Suppressor macrophage (primary cell): ENCODE measurements at regions not wholly inside any gene's neighbourhood (a gene's known extent, or its start where the extent isn't known, plus 50 kb on each side); places are given as distances from the start of the nearest gene placed in this dataset.
"Not testable (repeated sequence)": the region's sequence is repeated elsewhere in the genome, so short reads cannot be mapped to it uniquely, and the experiment has no call there.

ENCODE experiments used
- DNase-seq, 4 experiments: peaks; one replicate each; pipeline ENCODE4 v3.0.0-alpha.2; 2020 to 2022

DNA sequence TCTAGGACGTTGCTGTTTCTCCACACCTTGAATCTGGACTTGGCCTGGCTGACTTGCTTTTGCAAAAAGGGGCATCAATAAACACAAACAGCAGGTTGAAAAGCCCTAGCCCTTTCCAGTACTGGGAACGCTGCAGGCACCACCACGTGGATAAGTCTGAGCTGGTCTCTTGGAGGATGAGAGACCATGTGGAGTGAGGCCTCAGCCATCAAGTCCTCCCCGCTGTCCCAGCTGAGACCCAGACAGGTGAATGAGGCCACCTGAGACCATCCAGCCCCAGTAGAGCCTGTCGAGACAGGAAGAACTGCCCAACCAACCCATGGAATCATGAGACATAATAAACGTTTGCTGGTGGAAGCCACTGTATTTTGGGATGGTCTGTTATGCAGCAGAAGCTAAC, 688.7 kb downstream of the PTPRU start:
- DNase-seq, result no peak

DNA sequence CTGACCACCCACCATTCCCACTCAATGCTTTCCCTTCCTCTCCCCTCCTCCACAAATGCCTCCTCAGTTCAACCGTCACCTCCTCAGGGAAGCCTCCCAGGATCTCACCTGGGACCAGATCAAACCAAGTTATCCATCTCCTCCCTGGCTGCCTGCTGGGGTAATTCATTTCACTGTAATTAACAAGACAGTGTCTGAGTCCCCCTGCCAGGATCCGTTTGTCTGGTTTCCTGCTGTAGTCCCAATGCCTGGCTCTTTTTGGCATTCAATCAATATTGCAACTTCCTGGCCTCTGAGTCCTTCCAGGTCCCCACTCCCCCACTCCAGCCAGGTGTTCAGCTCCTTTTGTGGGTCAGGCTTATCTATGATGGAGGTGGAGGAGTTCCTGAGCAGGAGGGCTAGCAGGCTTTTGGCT, 687.7 kb downstream of the PTPRU start:
- no peak for DNase-seq

DNA sequence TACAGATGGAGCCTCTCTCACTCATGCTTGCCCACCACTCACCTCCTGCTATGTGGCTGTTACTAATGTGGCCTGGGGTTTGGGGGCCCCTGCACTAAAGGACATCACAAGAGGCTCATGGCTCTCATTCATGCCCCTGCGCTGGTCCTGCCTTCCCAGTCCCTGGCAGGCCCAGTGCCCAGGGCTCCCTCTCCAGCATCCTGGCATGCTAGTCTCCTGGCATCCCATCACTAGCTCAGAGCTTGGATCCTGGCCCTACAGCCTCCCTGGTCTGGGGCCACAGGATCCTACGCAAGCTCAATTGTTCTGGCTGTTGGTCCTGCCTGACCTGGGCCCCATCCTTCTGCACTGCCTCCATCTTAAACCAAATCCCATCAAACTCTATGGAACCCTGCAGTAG, 685.4 kb downstream of the PTPRU start:
- DNase-seq, result no peak

DNA sequence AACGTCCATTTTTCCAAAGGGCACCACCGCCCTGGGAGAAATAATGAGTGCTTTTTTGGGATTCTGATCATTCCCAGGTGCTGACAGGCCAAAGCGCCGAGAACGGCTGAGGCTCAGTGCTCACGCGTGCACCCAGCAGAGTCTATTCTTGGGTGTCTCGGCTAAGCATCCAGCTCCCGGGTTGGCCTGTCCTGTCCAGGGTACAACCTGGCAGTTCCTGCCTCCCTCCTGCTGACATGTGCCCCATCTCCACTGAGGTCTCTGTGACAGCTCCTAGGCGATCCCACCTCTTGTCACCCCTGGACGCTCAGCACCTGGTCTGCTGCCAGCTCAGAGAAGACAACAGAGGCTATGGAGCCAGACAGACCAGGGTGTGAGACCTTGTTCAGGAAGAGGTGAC, 684.5 kb downstream of the PTPRU start:
- DNase-seq, result no peak

DNA sequence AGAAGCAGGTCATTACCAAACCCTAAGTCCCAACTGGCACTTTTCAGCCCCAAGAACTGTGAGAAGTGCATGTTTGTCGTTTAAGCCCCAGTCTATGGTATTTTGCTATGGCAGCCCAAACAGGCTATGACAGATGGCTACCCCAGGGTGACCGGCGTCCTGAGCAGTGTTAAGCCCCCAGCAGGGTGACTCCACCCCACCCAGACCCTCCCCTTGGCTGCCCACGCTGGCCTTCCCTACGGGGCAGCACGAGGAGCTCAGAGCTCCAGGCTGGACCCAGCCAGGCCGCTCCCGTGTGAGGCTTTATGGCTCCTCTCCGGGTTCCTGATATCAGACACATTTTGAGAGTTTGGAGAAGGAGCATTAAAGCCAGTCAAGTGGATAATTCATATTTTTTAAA, 684.0 kb downstream of the PTPRU start:
- no peak for DNase-seq

DNA sequence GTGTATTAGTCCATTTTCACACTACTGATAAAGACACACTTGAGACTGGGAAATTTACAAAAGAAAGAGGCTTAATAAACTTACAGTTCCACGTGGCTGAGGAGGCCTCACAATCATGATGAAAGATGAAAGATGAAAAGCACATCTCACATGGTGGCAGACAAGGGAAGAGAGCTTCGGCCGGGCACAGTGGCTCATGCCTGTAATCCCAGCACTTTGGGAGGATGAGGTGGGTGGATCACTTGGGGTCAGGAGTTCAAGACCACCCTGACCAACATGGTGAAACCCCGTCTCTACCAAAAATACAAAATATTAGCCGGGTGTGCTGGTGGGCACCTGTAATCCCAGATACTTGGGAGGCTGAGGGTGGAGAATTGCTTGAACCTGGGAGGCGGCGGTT, 682.7 kb downstream of the PTPRU start:
- not testable (repeated sequence) for DNase-seq

DNA sequence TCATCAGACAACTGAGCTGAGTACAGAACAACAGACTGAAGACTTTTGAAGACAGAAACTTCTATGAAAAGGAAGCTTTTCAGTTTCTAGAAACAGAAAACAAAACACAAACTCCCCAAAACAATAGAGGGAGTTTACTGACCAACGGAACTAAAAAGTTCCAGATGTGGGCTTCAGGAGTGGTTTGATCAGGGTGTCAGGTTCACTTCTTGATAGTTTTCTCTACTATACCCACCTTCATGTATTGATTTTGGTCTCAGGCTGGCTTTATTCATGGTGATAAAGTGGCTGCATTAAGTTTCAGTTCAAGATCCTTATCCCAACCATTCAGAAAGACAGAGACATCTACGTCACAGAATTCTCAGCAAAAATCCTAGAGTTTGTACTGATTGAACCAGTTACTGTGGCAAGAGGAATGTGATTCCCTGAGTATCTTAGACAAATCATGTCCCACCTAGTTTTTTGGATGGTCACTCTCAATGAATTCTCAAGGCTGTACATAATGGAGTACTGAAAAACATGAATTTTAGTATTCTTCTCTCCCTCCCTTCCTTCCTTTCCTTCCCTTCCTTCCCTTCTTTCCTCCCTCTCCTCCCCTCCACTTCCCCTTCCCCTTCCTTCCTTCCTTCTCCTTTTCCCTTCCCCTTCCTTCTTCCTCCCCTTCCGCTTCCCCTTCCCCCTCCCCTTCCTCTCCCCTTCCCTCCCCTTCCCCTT, 680.5 kb downstream of the PTPRU start:
- DNase-seq, result no peak

DNA sequence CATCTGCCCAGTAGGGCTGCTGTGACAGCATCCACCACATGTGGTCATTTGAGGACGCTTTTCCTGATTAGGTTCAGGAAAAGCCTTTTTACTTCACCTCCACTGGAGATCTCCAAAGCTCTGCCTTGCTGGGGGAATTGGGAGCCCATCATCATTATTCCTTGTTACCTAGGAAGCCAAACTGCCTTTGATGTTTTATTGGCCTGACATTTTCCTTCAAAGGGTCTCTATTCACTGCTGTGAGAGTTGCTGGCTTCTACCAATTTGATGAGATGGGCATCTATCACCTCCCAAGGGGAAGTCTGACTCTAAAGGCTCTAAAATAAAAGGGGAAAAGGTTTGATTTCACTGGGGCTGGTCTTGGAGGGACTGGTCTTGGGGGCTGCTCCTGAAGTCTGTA, 678.6 kb downstream of the PTPRU start:
- DNase-seq, result no peak

DNA sequence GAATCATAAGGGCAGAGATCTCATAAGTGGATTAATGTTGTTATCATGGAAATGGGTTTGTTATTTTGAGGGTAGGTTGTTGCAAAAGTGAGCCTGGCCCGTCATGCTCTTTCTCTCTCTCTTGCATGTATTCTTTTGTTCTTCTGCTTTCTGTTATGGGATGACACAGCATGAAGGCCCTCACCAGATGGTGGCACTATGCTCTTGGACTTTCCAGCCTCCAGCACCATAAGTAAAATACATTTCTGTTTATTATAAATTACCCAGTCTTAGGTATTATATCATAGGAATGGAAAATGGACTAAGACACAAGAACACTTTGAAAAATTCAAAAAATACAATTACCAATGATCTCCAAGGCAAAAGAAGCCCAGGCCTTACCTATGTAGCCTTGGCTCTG, 676.1 kb downstream of the PTPRU start:
- DNase-seq, result peak; percentile 67 to 81 (median 75)

DNA sequence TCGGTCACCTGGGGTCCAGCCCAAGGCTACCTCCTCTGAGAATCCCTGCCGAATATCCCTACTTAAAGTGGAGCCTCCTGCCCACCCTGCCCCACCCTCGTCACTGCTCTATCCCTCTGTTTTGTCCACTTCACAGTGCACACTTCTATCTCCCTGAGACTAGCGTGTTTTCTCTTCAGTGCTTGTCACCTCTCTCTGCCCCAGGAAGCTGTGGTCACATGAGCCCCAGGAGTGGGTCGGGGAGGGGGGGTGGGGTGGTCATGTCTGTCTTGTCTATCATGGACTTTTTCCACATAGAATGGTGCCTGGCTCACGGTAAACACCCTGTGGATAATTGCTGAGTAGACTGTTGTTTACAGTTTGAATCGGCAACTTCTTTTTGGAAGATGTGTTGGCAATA, 673.6 kb downstream of the PTPRU start:
- no peak for DNase-seq

DNA sequence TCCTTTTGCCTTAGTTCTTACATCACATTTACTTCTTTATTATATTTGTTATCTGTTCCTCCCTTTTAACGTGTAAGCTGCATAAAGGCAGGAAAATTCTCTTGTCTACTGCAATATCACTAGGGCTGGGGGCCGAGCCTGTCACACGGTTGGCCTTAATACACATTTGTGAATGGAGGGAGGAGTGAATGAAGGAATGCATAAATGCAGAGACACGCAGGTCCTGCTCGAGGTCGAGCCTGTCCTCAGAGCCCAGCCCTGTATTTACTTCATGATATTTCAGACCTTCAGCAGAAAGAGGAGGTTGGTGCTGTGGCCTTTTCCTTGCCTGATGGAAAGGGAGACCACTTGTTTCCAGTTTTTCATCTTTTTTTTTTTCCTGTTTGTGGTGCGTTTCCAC, 671.3 kb downstream of the PTPRU start:
- DNase-seq, result no peak

DNA sequence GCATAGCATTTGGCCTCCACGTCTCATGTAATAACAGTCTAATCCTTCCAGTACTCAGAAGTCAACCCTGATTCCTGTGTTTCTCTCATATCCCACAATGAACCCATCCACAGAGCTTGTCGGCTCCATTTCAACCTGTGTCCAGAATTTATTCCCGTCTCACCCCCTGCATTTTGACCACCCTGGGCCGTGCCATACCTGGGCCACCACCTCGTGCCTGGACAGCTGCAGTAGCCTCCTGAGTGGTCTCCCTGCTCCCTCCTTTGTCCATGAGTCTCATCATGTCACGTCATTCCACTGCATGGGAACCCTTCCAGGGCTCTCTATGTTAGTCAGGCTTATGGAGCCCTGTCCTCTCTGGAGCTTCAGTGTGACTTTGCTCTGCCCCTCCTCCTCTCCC, 670.6 kb downstream of the PTPRU start:
- DNase-seq, result no peak

DNA sequence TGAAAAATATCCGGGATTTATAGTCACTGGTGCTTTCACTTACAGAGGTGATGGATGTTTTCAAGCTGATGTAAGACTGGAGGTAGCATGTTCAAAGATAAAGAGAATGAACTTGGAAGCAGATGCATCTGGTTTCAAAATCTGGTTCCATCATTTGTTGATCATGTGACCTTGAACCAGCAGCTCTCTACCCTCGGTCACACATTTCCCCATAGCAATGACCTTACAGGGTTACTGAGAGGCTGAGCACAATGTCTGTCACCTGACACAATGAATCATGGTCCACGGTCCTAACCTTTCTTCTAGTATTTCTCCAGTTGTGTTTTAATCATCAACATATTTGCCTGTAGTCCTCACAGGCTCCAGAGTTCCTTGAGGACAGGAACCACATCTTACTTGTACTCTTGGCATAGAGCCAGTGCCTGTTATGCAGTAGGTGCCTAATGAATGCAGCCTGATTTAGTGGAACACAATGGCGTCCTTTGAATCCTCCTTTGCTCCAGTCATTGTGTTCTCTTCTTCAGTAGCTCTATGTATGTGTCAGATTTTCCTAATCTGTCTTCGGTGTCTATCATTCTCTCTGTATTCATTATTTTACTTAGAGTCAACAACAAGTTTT, 667.3 kb downstream of the PTPRU start:
- peak; percentile 30 to 70 (median 58) for DNase-seq

DNA sequence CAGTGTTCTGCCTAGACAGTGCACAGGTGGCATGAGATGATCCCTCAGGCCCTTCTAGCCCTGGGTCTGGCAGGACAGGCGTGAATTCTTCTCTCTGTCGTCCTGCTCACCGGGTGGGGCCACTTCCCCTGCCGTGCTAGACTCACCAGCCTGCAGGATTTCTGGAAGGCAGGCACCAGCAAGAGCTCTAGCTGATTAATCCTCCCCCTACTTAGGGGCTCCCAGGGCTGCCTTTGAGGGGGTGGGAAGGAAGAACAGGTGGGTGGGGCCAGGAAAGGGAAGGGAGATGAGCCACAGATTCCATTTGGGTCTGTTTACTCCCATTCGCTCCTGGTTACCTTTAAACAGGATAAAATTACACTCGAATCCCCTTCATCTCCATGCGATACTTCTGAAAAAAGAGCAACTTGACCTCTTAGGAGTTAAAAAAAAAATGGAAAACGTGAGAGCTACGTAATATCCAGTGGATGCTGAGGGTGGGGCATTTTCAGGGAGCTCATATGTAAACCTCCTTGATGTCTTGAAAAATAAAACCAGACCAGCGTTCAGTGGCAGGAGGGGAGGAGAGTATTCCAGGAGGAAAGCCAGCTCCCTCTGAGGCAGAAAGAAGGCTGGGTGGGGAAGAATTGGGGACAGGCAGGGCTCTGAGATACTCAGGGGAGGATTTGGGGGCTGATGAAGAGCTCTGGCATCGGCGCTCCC, 665.5 kb downstream of the PTPRU start:
- DNase-seq, result no peak

DNA sequence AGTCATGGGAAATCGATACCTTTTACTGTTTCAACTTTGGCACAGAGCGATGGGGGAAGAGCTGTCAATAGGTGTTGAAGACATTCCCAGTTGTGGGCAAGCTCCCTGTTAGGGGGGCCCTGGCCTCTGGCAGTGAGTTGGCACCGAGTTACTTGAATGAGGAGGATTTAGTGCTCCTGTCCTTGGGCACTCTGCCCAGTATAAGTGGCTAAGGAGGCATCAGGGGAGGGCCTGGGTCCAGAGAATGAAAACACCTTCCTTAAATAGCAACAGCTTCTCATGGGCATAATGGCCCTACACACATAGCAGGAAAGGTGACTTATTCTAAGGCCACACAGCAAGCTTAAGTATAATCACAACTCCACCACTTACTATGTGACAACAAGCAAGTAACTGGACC, 664.4 kb downstream of the PTPRU start:
- DNase-seq, result no peak

DNA sequence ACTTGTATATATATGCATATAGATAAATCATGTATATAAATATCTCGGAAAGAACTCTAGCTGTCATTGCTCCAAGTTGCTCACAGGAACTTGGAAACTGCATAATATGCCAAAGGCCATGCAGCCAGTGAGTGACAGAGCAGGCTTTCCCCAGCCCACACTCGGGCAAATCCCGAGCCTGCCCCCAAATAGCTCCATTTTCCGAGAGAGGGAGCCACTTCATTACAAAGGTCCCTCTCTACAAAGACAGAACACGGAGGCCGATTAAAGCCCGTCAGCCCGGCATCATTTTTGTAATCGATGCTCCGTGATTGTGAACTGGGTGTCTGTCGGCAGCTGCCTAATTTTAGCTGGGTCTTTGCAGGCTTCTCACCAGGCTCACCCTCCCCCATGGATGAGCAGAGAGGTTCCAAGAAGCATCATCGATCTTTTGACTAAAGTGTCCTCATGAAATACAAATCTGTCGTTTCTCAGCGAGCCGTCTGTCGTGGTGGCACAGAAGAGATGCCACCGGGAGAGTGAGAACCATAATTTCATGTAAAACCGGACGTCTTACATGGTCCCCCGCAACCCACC, 663.9 kb downstream of the PTPRU start:
- no peak for DNase-seq

DNA sequence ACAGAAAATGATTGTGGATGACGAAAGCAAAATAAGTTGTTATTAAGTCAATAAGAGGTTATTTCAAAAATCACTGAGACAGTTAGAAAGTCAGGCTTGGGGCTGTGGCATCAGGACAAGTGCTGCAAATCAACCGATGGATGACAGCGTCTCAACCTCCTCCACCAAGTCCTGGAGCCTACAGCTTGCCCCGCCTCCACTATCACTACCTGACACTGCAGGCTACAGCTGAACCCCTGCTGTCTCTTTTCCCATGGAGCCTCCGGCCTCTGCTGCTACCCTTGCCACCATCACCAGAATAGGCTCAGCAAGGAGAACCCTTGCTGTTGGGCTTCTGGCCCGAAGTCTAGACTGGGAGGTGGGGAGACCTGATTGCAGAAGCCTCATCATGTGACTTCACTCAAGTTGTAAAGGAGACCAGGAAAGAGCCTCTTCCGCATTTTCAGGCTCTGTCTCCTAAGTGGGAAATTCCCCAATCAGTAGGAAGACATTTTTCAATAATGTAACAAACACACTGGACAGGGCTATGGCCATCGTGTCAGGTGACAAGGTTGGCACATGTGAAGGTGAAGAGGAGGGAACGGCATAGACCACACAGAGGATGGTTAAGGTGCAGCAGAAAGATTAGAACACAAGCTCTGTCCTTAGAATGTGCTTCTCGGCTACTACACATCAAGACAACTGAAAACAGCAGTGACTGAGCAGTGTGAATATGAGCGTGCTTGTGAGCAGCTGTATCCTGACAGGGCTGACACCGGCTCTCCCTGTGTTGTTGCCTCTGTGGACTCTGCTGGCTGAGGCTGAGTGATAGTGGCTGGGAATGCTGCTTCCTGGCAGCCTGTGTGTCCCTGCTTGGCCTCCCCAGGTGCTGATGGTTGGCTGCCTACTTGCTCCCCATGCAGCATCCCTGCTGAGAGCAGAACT, 660.7 kb downstream of the PTPRU start:
- DNase-seq, result peak; percentile 40 to 80 (median 72)

DNA sequence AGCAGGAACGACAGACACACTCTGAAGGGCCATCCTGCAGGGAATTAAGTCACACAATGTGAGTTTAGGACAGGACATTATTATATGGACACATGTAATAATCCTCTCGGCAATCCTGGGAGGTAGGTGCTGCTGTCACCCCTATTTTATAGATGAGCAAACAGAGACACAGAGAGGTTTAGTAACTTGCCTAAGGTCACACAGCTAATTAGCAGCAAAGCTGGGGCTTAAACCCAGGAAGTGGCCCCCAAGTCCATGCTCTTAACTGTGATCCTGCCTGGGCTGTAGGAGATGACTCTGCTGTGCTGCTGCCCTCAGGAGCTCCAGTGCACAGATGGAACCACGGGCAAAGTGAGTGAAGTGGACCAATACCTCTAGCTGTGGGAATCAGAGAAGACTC, 660.0 kb downstream of the PTPRU start:
- no peak for DNase-seq

DNA sequence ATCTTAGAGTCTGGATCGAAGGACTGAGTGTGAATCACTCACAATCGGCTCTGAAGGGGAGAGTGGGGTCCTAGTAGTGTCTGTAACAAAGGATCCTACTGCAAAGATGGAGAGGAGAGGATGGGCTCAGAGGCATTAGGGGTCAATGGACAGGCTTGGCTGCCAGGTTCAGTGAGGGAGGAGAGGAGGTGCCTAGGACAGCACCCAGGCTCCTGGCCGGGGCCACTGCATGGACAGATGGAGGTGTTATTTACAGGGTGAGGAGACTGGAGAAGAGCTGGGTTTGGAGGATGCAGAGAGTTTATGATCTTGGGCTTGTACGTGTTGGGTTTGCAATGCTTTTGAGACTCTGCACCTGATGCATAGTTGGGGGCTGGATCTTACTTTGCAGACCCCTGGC, 658.9 kb downstream of the PTPRU start:
- DNase-seq, result no peak

DNA sequence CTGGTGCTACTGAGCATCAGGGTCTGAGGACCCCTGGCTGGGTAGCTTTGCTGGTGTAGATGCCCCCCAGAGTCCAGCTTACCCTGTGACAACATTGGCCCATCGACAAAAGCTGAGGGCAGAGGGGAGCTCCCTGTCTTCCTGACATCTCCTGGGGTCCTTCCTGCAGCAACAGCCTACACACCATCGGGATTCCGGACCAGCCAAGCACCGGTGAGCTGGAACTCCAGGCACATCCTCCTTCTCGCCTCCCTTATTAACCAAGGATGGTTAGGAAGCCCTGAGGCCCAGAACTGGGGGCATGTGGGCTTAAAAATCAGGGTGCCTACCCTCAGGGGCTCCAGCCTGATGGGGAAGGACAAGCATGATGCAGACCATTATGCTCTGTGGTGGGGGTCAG, 658.0 kb downstream of the PTPRU start:
- no peak for DNase-seq

DNA sequence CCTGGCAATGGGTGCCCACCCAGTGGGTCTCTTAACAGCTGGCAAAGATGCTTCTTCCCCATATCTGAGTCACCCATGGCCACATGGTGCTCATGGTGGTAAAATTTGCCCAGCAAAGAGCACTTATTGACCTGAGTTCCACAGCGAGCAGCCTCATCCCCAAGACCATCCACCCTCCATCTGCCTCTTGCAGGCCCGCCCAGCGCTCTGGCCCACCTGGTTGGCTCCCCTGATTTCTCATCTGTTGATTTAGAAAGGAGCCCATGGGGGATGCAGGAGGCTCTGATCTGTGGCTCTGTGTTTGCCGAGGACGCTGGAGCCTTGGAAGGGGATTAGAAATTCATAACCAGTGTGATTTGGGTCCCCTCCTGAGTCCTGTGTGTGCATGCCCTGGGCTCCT, 657.5 kb downstream of the PTPRU start:
- no peak for DNase-seq

DNA sequence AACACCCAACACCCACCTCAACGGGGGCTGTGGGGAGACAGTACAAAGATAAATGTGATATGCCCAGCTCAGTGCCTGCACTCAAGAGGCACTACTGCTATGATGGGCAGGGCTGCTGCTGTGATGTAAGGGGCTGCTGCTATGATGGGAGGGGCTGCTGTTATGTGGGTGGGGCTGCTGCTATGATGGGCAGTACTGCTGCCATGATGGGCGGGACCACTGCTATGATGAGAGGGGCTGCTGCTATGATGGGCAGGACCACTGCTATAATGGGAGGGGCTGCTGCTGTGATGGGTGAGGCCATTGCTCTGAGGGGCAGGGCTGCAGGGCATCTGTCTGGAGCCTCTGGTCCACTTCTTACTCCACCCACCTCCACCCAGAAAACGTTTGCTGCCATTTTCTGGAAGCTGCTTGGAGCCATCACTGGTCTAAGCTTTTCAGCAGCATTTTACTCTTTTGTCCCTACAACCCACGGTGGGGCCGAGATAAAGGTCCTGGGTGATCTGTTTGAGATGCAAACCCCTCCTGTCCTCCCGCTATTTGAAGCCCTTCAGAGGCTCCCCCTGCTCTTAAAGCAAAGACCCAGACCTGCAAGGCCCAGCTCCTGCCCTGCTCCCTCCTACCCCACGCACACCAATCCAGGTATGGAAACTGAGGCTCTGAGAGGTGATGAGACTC, 656.9 kb downstream of the PTPRU start:
- no peak for DNase-seq
